PC-3 (cell line): ENCODE measurements at regions not wholly inside any gene's neighbourhood (a gene's known extent, or its start where the extent isn't known, plus 50 kb on each side); places are given as distances from the start of the nearest gene placed in this dataset.

Experiments used
- ATAC-seq: fragments of 200-7000 bp; cut with Tn5 transposase; 2 replicates; pipeline ENCODE4 v1.9.1; 2020; ENCODE audit warnings: mild to moderate bottlenecking, moderate library complexity
- BruUV-seq: library from RNA; stranded (reverse); fragments of 400-500 nt; replicated peaks from 2 replicates; lab custom pipeline; 2021; lab: Mats Ljungman, UMichigan
- CTCF ChIA-PET: fragments of 300-600 bp; sonication (Branson Sonifier 250); formaldehyde crosslinking; loops from one replicate; lab custom pipeline; 2022; ENCODE audit warnings: antibody characterized with exemption; lab: Charles Lee
- POLR2A ChIA-PET: fragments of 300-600 bp; sonication (Branson Sonifier 250); formaldehyde crosslinking; loops from one replicate; lab custom pipeline; 2022; ENCODE audit warnings: antibody characterized with exemption; ENCODE audit not compliant: unreplicated experiment; lab: Charles Lee
- DNase-seq: peaks from one replicate; pipeline ENCODE4 v3.0.0-alpha.2; 2015
- H2AFZ ChIP-seq: fragments of 300-600 bp; sonication (generic); 2 replicates; pipeline ENCODE4 v1.6.0; 2016; ENCODE audit warnings: antibody characterized with exemption, low read length
- H3F3A ChIP-seq: fragments of 300-600 bp; sonication (generic); one replicate; pipeline ENCODE4 v1.6.0; 2017; ENCODE audit warnings: antibody characterized with exemption, low read length, control low read depth, mild to moderate bottlenecking; ENCODE audit not compliant: unreplicated experiment
- H3K27ac ChIP-seq: fragments of 300-600 bp; sonication (generic); 2 replicates; pipeline ENCODE4 v1.5.1; 2016; ENCODE audit warnings: mild to moderate bottlenecking, low read length
- H3K27me3 ChIP-seq: fragments of 300-600 bp; sonication (generic); 2 replicates; pipeline ENCODE4 v1.6.1; 2016; ENCODE audit warnings: low read length, mixed read lengths
- H3K36me3 ChIP-seq: fragments of 300-600 bp; sonication (generic); 2 replicates; pipeline ENCODE4 v1.6.1; 2016; ENCODE audit warnings: low read depth, mixed run types, low read length, mixed read lengths
- H3K4me1 ChIP-seq: fragments of 300-600 bp; sonication (generic); 2 replicates; pipeline ENCODE4 v1.5.1; 2016; ENCODE audit warnings: low read length; ENCODE audit not compliant: insufficient read depth
- H3K4me2 ChIP-seq: fragments of 300-600 bp; sonication (generic); 2 replicates; pipeline ENCODE4 v1.6.0; 2016; ENCODE audit warnings: low read length
- H3K4me3 ChIP-seq: fragments of 300-600 bp; sonication (generic); 2 replicates; pipeline ENCODE4 v1.5.1; 2016; ENCODE audit warnings: mild to moderate bottlenecking, low read length, mixed read lengths
- H3K79me2 ChIP-seq: fragments of 300-600 bp; sonication (generic); 2 replicates; pipeline ENCODE4 v1.6.1; 2017; ENCODE audit warnings: low read length, mixed read lengths
- H3K9ac ChIP-seq: fragments of 300-600 bp; sonication (generic); 2 replicates; pipeline ENCODE4 v1.6.0; 2016; ENCODE audit warnings: mild to moderate bottlenecking, low read length
- H3K9me2 ChIP-seq: fragments of 300-600 bp; sonication (generic); replicated peaks from 2 replicates; pipeline ENCODE4 v1.6.1; 2016; ENCODE audit warnings: mixed run types, low read length, mixed read lengths
- H3K9me3 ChIP-seq: fragments of 300-600 bp; sonication (generic); 2 replicates; pipeline ENCODE4 v1.6.1; 2016; ENCODE audit warnings: low read length, mixed read lengths
- H4K20me1 ChIP-seq: fragments of 300-600 bp; sonication (generic); 2 replicates; pipeline ENCODE4 v1.6.1; 2016; ENCODE audit warnings: low read length, mixed read lengths
- EZH2 ChIP-seq: fragments of 300-600 bp; sonication (generic); IDR thresholded peaks from one replicate; pipeline ENCODE4 v1.6.1; 2017; ENCODE audit warnings: antibody characterized with exemption, mild to moderate bottlenecking, low read length; ENCODE audit not compliant: unreplicated experiment
- EZH2phosphoT487 ChIP-seq: fragments of 300-600 bp; sonication (generic); IDR thresholded peaks from 2 replicates; pipeline ENCODE4 v1.6.1; 2018; ENCODE audit warnings: mild to moderate bottlenecking, antibody characterized with exemption, low read length, borderline replicate concordance
- intact Hi-C: fragments of 100-400 bp; cut with micrococcal nuclease; formaldehyde crosslinking; loops from 2 replicates; pipeline ENCODE4 v1.9.0; 2023
- TF ChIP-seq, protein P1 (sequence below): fragments of 300-600 bp; sonication (generic); conservative IDR thresholded peaks from 2 replicates; pipeline ENCODE4 v1.5.1; 2017; ENCODE audit warnings: antibody characterized with exemption, low read depth, mild to moderate bottlenecking, low read length

DNA sequence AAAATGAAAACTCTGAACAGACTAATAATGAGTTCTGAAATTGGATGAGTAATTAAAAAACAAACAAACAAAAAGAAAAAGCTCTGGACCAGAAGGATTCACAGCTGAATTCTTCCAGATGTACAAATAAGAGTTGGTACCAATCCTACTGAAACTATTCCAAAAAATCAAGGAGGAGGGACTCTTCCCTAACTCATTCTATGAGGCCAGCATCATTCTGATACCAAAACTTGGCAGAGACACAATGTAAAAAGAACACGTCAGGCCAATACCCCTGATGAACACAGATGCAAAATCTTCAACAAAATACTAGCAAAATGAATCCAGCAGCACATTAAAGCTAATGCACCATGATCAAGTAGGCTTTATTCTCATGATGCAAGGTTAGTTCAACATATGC lies 183.9 kb upstream of the CNOT2 start:
- ATAC-seq (peak; percentile 11), DNase-seq (peak; percentile 5)
- H3K4me1 ChIP-seq: no peaks in the 10 kb centered on the region
- no peaks in the 10 kb centered on the region for H3K36me3 ChIP-seq
- ChIA-PET POLR2A (no interaction called here), CTCF (no interaction called here)
- H3K4me3 ChIP-seq: no peak overlapping the region
- H3F3A ChIP-seq: no peaks in the 10 kb centered on the region
- intact Hi-C loops: no loop called here
- no peaks in the 10 kb centered on the region for H3K9me3 ChIP-seq
- no peaks in the 10 kb centered on the region for H3K9me2 ChIP-seq
- no TSS peak for BruUV-seq
- no peak overlapping the region for H3K4me2 ChIP-seq
- H4K20me1 ChIP-seq: no peaks in the 10 kb centered on the region
- no peak for TF ChIP-seq EZH2
- TF ChIP-seq, protein P1, sequence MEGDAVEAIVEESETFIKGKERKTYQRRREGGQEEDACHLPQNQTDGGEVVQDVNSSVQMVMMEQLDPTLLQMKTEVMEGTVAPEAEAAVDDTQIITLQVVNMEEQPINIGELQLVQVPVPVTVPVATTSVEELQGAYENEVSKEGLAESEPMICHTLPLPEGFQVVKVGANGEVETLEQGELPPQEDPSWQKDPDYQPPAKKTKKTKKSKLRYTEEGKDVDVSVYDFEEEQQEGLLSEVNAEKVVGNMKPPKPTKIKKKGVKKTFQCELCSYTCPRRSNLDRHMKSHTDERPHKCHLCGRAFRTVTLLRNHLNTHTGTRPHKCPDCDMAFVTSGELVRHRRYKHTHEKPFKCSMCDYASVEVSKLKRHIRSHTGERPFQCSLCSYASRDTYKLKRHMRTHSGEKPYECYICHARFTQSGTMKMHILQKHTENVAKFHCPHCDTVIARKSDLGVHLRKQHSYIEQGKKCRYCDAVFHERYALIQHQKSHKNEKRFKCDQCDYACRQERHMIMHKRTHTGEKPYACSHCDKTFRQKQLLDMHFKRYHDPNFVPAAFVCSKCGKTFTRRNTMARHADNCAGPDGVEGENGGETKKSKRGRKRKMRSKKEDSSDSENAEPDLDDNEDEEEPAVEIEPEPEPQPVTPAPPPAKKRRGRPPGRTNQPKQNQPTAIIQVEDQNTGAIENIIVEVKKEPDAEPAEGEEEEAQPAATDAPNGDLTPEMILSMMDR: no peak
- TF ChIP-seq EZH2phosphoT487: no peak
- no peak overlapping the region for H3K27ac ChIP-seq
- no peak overlapping the region for H3K9ac ChIP-seq
- H2AFZ ChIP-seq: no peak overlapping the region
- no peaks in the 10 kb centered on the region for H3K79me2 ChIP-seq
- H3K27me3 ChIP-seq: no peaks in the 10 kb centered on the region

DNA sequence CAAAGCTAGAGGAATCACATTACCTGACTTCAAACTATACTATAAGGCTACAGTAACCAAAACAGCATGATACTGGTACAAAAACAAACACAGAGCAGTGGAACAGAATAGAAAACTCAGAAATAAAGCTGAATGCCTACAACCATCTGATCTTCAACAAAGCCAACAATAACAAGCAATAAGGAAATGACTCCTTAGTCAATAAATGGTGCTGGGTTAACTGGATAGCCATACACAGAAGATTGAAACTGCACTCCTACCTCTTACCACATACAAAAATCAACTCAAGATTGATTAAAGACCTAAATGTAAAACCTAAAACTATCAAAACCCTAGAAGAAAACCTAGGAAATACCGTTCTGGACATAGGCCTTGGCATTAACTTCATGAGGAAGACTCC lies 182.6 kb upstream of the CNOT2 start:
- ATAC-seq: no peak
- Histone ChIP-seq H3K36me3 (no peaks in the 10 kb centered on the region), H3F3A (no peaks in the 10 kb centered on the region), H3K9me3 (no peaks in the 10 kb centered on the region), H3K4me1 (no peaks in the 10 kb centered on the region), H3K9me2 (no peaks in the 10 kb centered on the region), H3K9ac (no peak overlapping the region), H3K27me3 (no peaks in the 10 kb centered on the region), H4K20me1 (no peaks in the 10 kb centered on the region), H3K27ac (no peak overlapping the region), H3K4me3 (no peak overlapping the region), H2AFZ (no peak overlapping the region), H3K4me2 (no peak overlapping the region), H3K79me2 (no peaks in the 10 kb centered on the region)
- intact Hi-C loops: no loop called here
- ChIA-PET POLR2A (no interaction called here), CTCF (no interaction called here)
- no peak for DNase-seq
- TF ChIP-seq EZH2phosphoT487 (no peak), EZH2 (no peak)
- TF ChIP-seq, protein P1: no peak
- no TSS peak for BruUV-seq

DNA sequence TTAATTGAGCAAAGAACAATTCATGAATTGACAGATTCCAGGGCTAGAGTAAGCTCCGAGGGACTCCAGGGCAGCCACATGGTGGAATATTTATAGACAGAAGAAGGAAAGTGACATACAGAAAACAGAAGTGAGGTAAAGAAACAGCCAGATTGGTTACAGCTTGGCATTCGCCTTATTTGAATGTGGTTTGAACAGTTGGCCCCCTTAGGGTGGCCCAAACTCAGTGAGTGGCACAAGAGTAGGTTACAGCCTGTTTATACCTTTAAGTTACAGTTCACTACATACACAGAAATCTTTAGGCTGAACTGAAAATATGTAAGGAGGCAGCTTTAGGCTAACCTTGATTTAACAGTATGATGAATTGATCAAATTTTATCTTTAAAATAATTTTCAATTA lies 174.5 kb upstream of the CNOT2 start:
- Histone ChIP-seq H3F3A (no peaks in the 10 kb centered on the region), H3K27me3 (no peaks in the 10 kb centered on the region), H3K9me3 (no peaks in the 10 kb centered on the region), H3K27ac (no peak overlapping the region), H3K4me1 (no peaks in the 10 kb centered on the region), H3K9me2 (no peaks in the 10 kb centered on the region), H3K4me2 (no peak overlapping the region), H4K20me1 (no peaks in the 10 kb centered on the region), H3K4me3 (no peak overlapping the region), H2AFZ (no peak overlapping the region), H3K36me3 (no peaks in the 10 kb centered on the region), H3K9ac (no peak overlapping the region), H3K79me2 (no peaks in the 10 kb centered on the region)
- TF ChIP-seq EZH2 (no peak), EZH2phosphoT487 (no peak)
- TF ChIP-seq, protein P1: no peak
- no TSS peak for BruUV-seq
- CTCF ChIA-PET: no interaction called here
- intact Hi-C loops: no loop called here
- no peak for DNase-seq
- POLR2A ChIA-PET: no interaction called here
- no peak for ATAC-seq
